ENCODE measurements at regions not wholly inside any gene's neighbourhood (a gene's known extent, or its start where the extent isn't known, plus 50 kb on each side); places are given as distances from the start of the nearest gene placed in this dataset.

- H3K4me1 ChIP-seq, result no peaks in the 10 kb centered on the region
- no peaks in the 10 kb centered on the region for H3K9me3 ChIP-seq
- in situ Hi-C loops (cut with MboI; ENCODE audit: low sequenced_read_pairs), result no loop called here
- no peaks in the 10 kb centered on the region for H3K36me3 ChIP-seq (replicated peaks)
- no peaks in the 10 kb centered on the region for H3K27me3 ChIP-seq (ENCODE audit: low read depth)
- H3K4me3 ChIP-seq, result no peak overlapping the region
- no peak for DNase-seq (ENCODE audit: low spot score in 2 of 2)
Measured at GRCh38 chr1:34342334-34342733, 165.6 kb downstream of the C1orf94 start.

- no peak for DNase-seq (ENCODE audit: low spot score in 2 of 2)
- H3K27me3 ChIP-seq (ENCODE audit: low read depth), result no peaks in the 10 kb centered on the region
- no peaks in the 10 kb centered on the region for H3K36me3 ChIP-seq (replicated peaks)
- no peaks in the 10 kb centered on the region for H3K4me1 ChIP-seq
- H3K9me3 ChIP-seq, result no peaks in the 10 kb centered on the region
- in situ Hi-C loops (cut with MboI; ENCODE audit: low sequenced_read_pairs), result no loop called here
- no peak overlapping the region for H3K4me3 ChIP-seq
Measured at GRCh38 chr1:34346128-34346527, 169.4 kb downstream of the C1orf94 start.

GRCh38 chr1:34353409-34353808, 176.7 kb downstream of the C1orf94 start:
- DNase-seq (ENCODE audit: low spot score in 2 of 2), result no peak
- Histone ChIP-seq H3K4me3 (no peak overlapping the region), H3K9me3 (no peaks in the 10 kb centered on the region), H3K4me1 (no peaks in the 10 kb centered on the region), H3K27me3 (ENCODE audit: low read depth) (no peaks in the 10 kb centered on the region), H3K36me3 (replicated peaks) (no peaks in the 10 kb centered on the region)
- in situ Hi-C loops (cut with MboI; ENCODE audit: low sequenced_read_pairs), result no loop called here

- Histone ChIP-seq H3K36me3 (replicated peaks) (no peaks in the 10 kb centered on the region), H3K27me3 (ENCODE audit: low read depth) (no peaks in the 10 kb centered on the region), H3K4me1 (no peaks in the 10 kb centered on the region), H3K4me3 (no peak overlapping the region), H3K9me3 (no peaks in the 10 kb centered on the region)
- no peak for DNase-seq (ENCODE audit: low spot score in 2 of 2)
- in situ Hi-C loops (cut with MboI; ENCODE audit: low sequenced_read_pairs), result no loop called here
Measured at GRCh38 chr1:34354367-34354766, 177.7 kb downstream of the C1orf94 start.

- Histone ChIP-seq H3K4me1 (no peaks in the 10 kb centered on the region), H3K27me3 (ENCODE audit: low read depth) (no peaks in the 10 kb centered on the region), H3K9me3 (no peaks in the 10 kb centered on the region), H3K36me3 (replicated peaks) (no peaks in the 10 kb centered on the region), H3K4me3 (no peak overlapping the region)
- DNase-seq (ENCODE audit: low spot score in 2 of 2), result no peak
- in situ Hi-C loops (cut with MboI; ENCODE audit: low sequenced_read_pairs), result no loop called here
Measured at GRCh38 chr1:34356853-34357252, 180.1 kb downstream of the C1orf94 start.

GRCh38 chr1:34358636-34359035, 181.9 kb downstream of the C1orf94 start:
- in situ Hi-C loops (cut with MboI; ENCODE audit: low sequenced_read_pairs), result no loop called here
- no peak overlapping the region for H3K4me3 ChIP-seq
- H3K9me3 ChIP-seq, result no peaks in the 10 kb centered on the region
- H3K36me3 ChIP-seq (replicated peaks), result no peaks in the 10 kb centered on the region
- DNase-seq (ENCODE audit: low spot score in 2 of 2), result no peak
- no peaks in the 10 kb centered on the region for H3K27me3 ChIP-seq (ENCODE audit: low read depth)
- H3K4me1 ChIP-seq, result no peaks in the 10 kb centered on the region

- no peak for DNase-seq (ENCODE audit: low spot score in 2 of 2)
- Histone ChIP-seq H3K9me3 (no peaks in the 10 kb centered on the region), H3K36me3 (replicated peaks) (no peaks in the 10 kb centered on the region), H3K4me3 (no peak overlapping the region), H3K27me3 (ENCODE audit: low read depth) (no peaks in the 10 kb centered on the region), H3K4me1 (no peaks in the 10 kb centered on the region)
- in situ Hi-C loops (cut with MboI; ENCODE audit: low sequenced_read_pairs), result no loop called here
Measured at GRCh38 chr1:34359411-34359810, 182.7 kb downstream of the C1orf94 start.

- Histone ChIP-seq H3K4me1 (no peaks in the 10 kb centered on the region), H3K9me3 (no peaks in the 10 kb centered on the region), H3K36me3 (replicated peaks) (no peaks in the 10 kb centered on the region), H3K4me3 (no peak overlapping the region), H3K27me3 (ENCODE audit: low read depth) (no peaks in the 10 kb centered on the region)
- in situ Hi-C loops (cut with MboI; ENCODE audit: low sequenced_read_pairs), result no loop called here
- DNase-seq (ENCODE audit: low spot score in 2 of 2), result no peak
Measured at GRCh38 chr1:34360574-34360973, 183.9 kb downstream of the C1orf94 start.

- Histone ChIP-seq H3K36me3 (replicated peaks) (no peaks in the 10 kb centered on the region), H3K27me3 (ENCODE audit: low read depth) (no peaks in the 10 kb centered on the region), H3K9me3 (no peaks in the 10 kb centered on the region), H3K4me1 (no peaks in the 10 kb centered on the region), H3K4me3 (no peak overlapping the region)
- in situ Hi-C loops (cut with MboI; ENCODE audit: low sequenced_read_pairs), result no loop called here
- no peak for DNase-seq (ENCODE audit: low spot score in 2 of 2)
Measured at GRCh38 chr1:34361121-34361520, 184.4 kb downstream of the C1orf94 start.

- no peaks in the 10 kb centered on the region for H3K36me3 ChIP-seq (replicated peaks)
- in situ Hi-C loops (cut with MboI; ENCODE audit: low sequenced_read_pairs), result no loop called here
- no peak overlapping the region for H3K4me3 ChIP-seq
- no peaks in the 10 kb centered on the region for H3K4me1 ChIP-seq
- DNase-seq (ENCODE audit: low spot score in 2 of 2), result no peak
- H3K9me3 ChIP-seq, result no peaks in the 10 kb centered on the region
- H3K27me3 ChIP-seq (ENCODE audit: low read depth), result no peaks in the 10 kb centered on the region
Measured at GRCh38 chr1:34361781-34362357, 185.2 kb downstream of the C1orf94 start.

GRCh38 chr1:34362949-34363348, 186.2 kb downstream of the C1orf94 start:
- H3K36me3 ChIP-seq (replicated peaks), result no peaks in the 10 kb centered on the region
- H3K9me3 ChIP-seq, result no peaks in the 10 kb centered on the region
- no peaks in the 10 kb centered on the region for H3K27me3 ChIP-seq (ENCODE audit: low read depth)
- in situ Hi-C loops (cut with MboI; ENCODE audit: low sequenced_read_pairs), result no loop called here
- no peak overlapping the region for H3K4me3 ChIP-seq
- no peaks in the 10 kb centered on the region for H3K4me1 ChIP-seq
- no peak for DNase-seq (ENCODE audit: low spot score in 2 of 2)

- H3K4me1 ChIP-seq, result no peaks in the 10 kb centered on the region
- DNase-seq (ENCODE audit: low spot score in 2 of 2), result no peak
- H3K9me3 ChIP-seq, result no peaks in the 10 kb centered on the region
- no peak overlapping the region for H3K4me3 ChIP-seq
- H3K27me3 ChIP-seq (ENCODE audit: low read depth), result no peaks in the 10 kb centered on the region
- in situ Hi-C loops (cut with MboI; ENCODE audit: low sequenced_read_pairs), result no loop called here
- no peaks in the 10 kb centered on the region for H3K36me3 ChIP-seq (replicated peaks)
Measured at GRCh38 chr1:34363447-34363846, 186.7 kb downstream of the C1orf94 start.

GRCh38 chr1:34363915-34364314, 187.2 kb downstream of the C1orf94 start:
- H3K4me3 ChIP-seq, result no peak overlapping the region
- no peaks in the 10 kb centered on the region for H3K27me3 ChIP-seq (ENCODE audit: low read depth)
- H3K4me1 ChIP-seq, result no peaks in the 10 kb centered on the region
- no peak for DNase-seq (ENCODE audit: low spot score in 2 of 2)
- no peaks in the 10 kb centered on the region for H3K36me3 ChIP-seq (replicated peaks)
- in situ Hi-C loops (cut with MboI; ENCODE audit: low sequenced_read_pairs), result no loop called here
- H3K9me3 ChIP-seq, result no peaks in the 10 kb centered on the region

- Histone ChIP-seq H3K4me3 (no peak overlapping the region), H3K9me3 (no peaks in the 10 kb centered on the region), H3K27me3 (ENCODE audit: low read depth) (no peaks in the 10 kb centered on the region), H3K36me3 (replicated peaks) (no peaks in the 10 kb centered on the region), H3K4me1 (no peaks in the 10 kb centered on the region)
- no peak for DNase-seq (ENCODE audit: low spot score in 2 of 2)
- in situ Hi-C loops (cut with MboI; ENCODE audit: low sequenced_read_pairs), result no loop called here
Measured at GRCh38 chr1:34364376-34364775, 187.7 kb downstream of the C1orf94 start.

- no peak for DNase-seq (ENCODE audit: low spot score in 2 of 2)
- in situ Hi-C loops (cut with MboI; ENCODE audit: low sequenced_read_pairs), result no loop called here
- Histone ChIP-seq H3K27me3 (ENCODE audit: low read depth) (no peaks in the 10 kb centered on the region), H3K4me3 (no peak overlapping the region), H3K4me1 (no peaks in the 10 kb centered on the region), H3K9me3 (no peaks in the 10 kb centered on the region), H3K36me3 (replicated peaks) (no peaks in the 10 kb centered on the region)
Measured at GRCh38 chr1:34365295-34365694, 188.6 kb downstream of the C1orf94 start.

Measured in HAP-1 (cell line).